ENCODE measurements at regions not wholly inside any gene's neighbourhood (a gene's known extent, or its start where the extent isn't known, plus 50 kb on each side); places are given as distances from the start of the nearest gene placed in this dataset.

GRCh38 chr20:12023194-12023795 lies 105.6 kb downstream of the BTBD3 start:
- no peak for DNase-seq

GRCh38 chr20:12028771-12029170 lies 111.1 kb downstream of the BTBD3 start:
- no peak for DNase-seq

- no peak for DNase-seq
Measured at GRCh38 chr20:12030470-12030869, 112.8 kb downstream of the BTBD3 start.

GRCh38 chr20:12036142-12036541 lies 118.4 kb downstream of the BTBD3 start:
- DNase-seq = no peak

GRCh38 chr20:12037521-12037920 lies 119.8 kb downstream of the BTBD3 start:
- no peak for DNase-seq

GRCh38 chr20:12040261-12040660 lies 122.6 kb downstream of the BTBD3 start:
- DNase-seq = no peak

- no peak for DNase-seq
Measured at GRCh38 chr20:12044969-12045368, 127.3 kb downstream of the BTBD3 start.

- no peak for DNase-seq
Measured at GRCh38 chr20:12047838-12048432, 130.2 kb downstream of the BTBD3 start.

GRCh38 chr20:12049125-12049524 lies 131.4 kb downstream of the BTBD3 start:
- DNase-seq = no peak

GRCh38 chr20:12051206-12052163 lies 133.8 kb downstream of the BTBD3 start:
- DNase-seq = no peak

GRCh38 chr20:12053353-12053752 lies 135.7 kb downstream of the BTBD3 start:
- DNase-seq = peak; percentile 86 to 94

- DNase-seq = no peak
Measured at GRCh38 chr20:12054556-12054955, 136.9 kb downstream of the BTBD3 start.

GRCh38 chr20:12055161-12055560 lies 137.5 kb downstream of the BTBD3 start:
- no peak for DNase-seq

- no peak for DNase-seq
Measured at GRCh38 chr20:12056839-12057238, 139.1 kb downstream of the BTBD3 start.

- DNase-seq = no peak
Measured at GRCh38 chr20:12057778-12058177, 140.1 kb downstream of the BTBD3 start.

GRCh38 chr20:12058216-12058615 lies 140.5 kb downstream of the BTBD3 start:
- no peak for DNase-seq

- DNase-seq = no peak
Measured at GRCh38 chr20:12061466-12061865, 143.8 kb downstream of the BTBD3 start.

- no peak for DNase-seq
Measured at GRCh38 chr20:12063106-12063684, 145.5 kb downstream of the BTBD3 start.

- DNase-seq = no peak
Measured at GRCh38 chr20:12064540-12064939, 146.8 kb downstream of the BTBD3 start.

GRCh38 chr20:12067686-12068085 lies 150.0 kb downstream of the BTBD3 start:
- no peak for DNase-seq

- no peak for DNase-seq
Measured at GRCh38 chr20:12068121-12068520, 150.4 kb downstream of the BTBD3 start.

- DNase-seq = no peak
Measured at GRCh38 chr20:12069181-12069580, 151.5 kb downstream of the BTBD3 start.

GRCh38 chr20:12072221-12072953 lies 154.7 kb downstream of the BTBD3 start:
- DNase-seq = no peak

All from AML-193 (cell line).